CD4-positive, alpha-beta T cell treated with Interleukin-17A for 1 hour (primary cell): ENCODE measurements at regions not wholly inside any gene's neighbourhood (a gene's known extent, or its start where the extent isn't known, plus 50 kb on each side); places are given as distances from the start of the nearest gene placed in this dataset.
A peak's percentile ranks its signal among the peaks of the same experiment; 100 is the strongest.
"Not testable (repeated sequence)": the region's sequence is repeated elsewhere in the genome, so short reads cannot be mapped to it uniquely, and the experiment has no call there.

Experiments used
- DNase-seq: peaks from one replicate; pipeline ENCODE4 v3.0.0-alpha.2; 2020

DNA sequence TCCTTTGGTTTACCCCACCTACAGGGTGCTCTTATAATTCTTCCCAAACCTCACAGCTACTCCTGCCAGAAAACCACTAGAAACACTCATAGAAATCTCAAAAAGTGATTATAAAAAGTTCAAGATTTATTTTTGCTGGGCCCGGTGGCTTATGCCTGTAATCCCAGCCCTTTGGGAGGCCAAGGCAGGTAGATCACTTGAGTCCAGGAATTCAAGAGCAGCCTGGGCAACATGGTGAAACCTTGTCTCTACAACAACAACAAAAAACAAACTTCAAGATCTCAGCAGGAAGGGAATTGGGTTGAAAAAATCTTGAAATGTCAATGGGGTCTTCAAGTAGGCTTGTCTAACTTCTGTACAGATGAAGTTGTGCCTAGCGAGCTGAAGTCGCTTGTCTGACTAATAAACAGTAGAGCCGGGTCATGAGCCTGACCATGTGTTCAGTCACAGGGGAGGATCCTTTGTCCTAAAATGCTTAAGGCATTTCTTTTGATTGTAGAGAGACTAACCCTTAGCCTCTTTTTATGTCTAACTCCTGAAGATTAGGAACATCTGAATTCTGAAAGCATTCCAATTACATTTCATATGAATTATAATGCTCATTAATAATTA lies 124.6 kb downstream of the NOC3L start:
- DNase-seq: no peak

DNA sequence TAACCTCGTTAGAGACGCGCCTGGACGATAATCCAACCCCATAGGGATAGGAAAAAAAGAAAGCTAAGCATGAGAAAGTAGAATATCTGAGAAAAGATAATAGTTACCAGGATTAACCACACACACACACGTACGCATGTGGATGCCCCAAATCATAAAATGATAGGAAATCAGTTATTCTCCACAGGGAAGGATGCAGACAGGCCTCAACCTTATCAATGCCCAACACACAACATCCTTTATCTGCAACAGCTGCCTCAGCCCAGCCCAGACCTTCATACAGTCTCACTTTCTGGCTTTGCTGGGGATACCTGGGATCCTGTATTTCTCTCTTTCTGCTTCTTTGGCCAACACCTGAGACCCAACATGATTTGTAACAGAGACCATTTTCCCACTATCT lies 123.0 kb downstream of the NOC3L start:
- no peak for DNase-seq

GRCh38 chr10:94240491-94240890 lies 122.2 kb downstream of the NOC3L start:
- no peak for DNase-seq

DNA sequence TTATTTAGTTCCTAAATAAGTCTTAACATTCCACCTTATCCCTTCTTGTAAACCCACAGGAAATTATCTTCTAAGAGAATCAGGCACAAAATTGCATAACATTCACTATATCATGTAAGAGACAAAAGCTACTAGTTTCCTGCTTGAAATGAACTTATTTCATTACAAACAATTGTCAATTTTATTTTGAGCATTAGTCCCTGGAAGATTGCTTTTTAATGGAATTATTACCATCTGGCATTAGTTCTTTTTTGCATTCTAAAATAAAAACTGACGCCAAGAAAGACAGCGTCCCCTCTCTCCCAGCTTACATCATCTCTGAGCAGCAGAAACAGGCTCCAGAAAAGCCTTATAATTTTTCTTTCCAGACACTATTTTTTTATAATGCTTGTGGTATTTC lies 121.8 kb downstream of the NOC3L start:
- no peak for DNase-seq

DNA sequence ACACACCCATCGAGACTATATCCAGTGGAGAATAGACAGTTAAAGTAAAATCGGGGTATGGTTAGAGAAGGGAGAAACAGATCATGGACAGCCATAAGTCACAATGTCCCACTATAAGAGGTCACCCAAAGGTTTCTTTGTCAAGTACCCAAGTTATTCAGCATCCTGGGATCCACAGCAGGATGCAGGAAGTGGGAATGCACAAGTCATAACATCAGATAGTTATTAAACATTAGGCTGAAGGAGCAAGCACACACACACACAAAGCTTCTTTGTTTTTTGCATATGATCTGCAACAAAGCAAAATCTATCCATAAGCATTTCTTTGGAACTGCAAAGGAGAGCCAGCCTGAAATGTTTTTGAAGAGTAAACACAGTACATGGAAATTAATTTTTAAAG lies 111.6 kb downstream of the NOC3L start:
- no peak for DNase-seq

DNA sequence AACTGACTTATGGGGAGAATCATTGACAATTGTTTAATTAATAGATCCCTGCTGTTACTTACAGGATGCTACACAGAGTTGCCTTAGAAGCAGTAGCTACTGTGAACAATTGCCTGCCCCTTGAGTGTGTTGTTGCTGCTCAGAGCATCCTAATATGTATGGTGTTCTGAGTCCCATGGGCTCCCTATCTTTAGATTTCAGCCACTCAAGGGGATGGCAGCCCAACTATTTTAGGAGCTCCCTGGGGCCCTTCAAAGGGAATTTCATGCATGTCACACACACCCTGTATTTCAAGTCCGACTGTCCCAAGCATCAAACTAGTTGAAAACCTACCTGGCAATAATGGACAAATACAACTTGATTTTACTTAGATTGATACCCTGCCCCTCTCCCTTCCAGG lies 111.2 kb downstream of the NOC3L start:
- DNase-seq: no peak

- not testable (repeated sequence) for DNase-seq
These were observed 105.3 kb downstream of the NOC3L start for GRCh38 chr10:94257407-94257806.

DNA sequence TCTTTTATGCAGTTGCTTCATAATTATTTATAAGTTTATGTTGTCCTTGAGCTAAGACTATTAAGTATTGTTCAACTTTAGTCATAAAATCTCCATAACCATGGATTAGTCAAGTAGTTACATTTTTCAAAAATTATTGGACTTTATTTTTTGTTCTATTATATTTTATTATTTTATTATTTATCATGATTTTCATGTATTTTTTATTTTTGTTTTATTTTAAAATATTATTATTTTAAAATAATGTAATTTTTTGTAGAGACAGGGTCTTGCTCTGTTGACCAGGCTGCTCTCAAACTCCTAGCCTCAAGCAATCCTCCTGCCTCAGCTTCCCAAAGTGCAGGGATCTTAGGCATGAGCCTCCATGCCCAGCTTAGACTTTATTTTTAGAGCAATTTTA lies 102.3 kb downstream of the NOC3L start:
- DNase-seq: no peak

DNA sequence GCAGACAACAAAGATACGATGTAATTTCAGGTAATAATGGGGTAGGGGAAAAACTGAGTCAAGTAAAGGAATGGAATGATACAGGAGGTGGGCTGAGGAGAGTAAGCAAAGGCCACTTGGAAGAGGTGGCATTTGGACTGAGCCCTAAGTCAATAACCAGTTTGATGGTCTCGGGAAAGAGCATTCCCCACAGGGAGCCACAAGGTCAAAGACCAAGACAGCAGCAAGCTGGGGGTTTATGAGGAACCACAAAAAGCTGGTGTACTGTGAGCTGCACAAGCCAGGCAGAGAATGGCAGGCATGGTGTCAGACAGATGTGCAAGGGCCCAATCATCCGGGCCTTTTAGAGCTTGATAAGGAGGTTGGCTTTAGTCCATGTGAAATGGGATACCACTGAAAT lies 98.7 kb downstream of the NOC3L start:
- DNase-seq: no peak

DNA sequence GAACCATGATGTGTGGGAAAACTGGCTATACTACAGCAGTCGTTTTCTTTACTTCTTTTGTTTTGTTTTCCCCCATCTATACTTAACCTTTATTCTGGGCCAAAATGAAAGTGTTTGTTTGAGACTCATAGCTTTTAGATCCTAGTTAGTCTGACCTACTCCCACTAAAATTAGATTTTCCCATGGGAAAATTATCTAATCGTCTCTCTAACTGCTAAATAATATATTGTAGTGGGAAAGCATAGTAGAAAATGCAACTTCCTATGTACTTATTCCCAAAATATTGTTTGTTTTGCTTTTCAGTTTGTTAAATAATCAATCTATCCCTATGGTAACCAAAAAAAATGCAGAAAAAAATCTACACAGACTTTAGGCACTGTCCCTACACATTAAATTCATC lies 96.6 kb downstream of the NOC3L start:
- DNase-seq: no peak

- DNase-seq: no peak
These were observed 94.1 kb downstream of the NOC3L start for GRCh38 chr10:94268652-94269051.

DNA sequence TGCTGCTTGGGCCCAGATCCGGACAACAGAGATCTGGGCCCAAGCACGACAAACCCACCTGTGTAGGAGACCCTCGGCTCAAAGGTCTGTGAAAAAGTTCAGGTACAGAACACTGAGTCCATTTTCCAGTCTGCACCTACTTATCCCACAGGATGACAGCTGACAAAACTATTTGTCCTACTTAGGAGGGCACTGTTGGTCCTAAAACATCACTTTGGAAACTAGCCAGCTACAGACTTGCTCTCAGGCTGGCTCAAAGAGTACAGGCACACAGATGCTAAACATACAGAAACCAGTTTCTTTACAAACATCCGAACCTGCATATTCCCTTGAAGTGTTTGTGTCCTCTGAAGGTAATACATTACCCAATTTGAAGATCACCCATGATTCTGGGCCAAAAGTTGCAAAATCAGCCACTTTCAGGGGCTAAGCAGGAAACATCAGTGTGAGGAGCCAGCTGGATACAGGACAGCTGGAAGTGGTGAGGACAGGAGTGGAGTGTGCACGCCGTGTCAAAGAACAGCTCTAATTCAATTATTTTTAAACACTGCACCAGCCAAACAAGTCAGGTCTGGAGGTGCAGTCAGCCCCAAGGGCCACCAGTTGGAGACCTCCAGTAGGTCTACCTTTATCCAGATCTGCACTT lies 88.5 kb downstream of the NOC3L start:
- DNase-seq: no peak

DNA sequence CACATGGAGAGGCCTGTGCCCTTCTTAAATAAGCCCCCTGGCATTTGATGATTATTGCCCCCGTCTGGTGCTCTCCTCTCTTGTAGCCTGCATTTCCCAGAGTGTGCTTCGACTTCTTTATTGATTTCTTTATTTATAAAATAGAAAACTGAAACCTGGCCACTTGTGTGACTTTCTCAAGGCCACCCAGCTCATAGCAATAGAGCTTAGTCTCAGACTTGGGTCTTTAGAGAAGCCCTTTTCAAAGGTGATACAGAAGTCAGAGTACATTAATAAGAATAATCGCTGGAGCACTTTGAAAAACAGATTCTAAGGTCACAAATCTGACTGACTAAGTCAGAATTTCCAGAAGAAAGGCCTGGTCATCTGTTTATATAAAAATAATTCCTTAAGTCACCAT lies 86.6 kb downstream of the NOC3L start:
- no peak for DNase-seq

GRCh38 chr10:94277450-94277849 lies 85.3 kb downstream of the NOC3L start:
- DNase-seq: no peak

GRCh38 chr10:94279835-94280709 lies 82.7 kb downstream of the NOC3L start:
- DNase-seq: peak; percentile 47

GRCh38 chr10:94281654-94282053 lies 81.1 kb downstream of the NOC3L start:
- DNase-seq: no peak

- DNase-seq: no peak
These were observed 80.4 kb downstream of the NOC3L start for GRCh38 chr10:94282369-94282768.
